HL-60 (cell line): ENCODE measurements at regions not wholly inside any gene's neighbourhood (a gene's known extent, or its start where the extent isn't known, plus 50 kb on each side); places are given as distances from the start of the nearest gene placed in this dataset.

Experiments used
- CTCF ChIP-seq: IDR thresholded peaks from one replicate; pipeline ENCODE4 v1.5.1; 2011; ENCODE audit warnings: low read length, control low read depth, inconsistent platforms; ENCODE audit not compliant: insufficient read depth
- GABPA ChIP-seq: IDR thresholded peaks from 2 replicates; pipeline ENCODE4 v1.6.1; 2012; ENCODE audit warnings: low read depth
- POLR2AphosphoS5 ChIP-seq: IDR thresholded peaks from 2 replicates; pipeline ENCODE4 v1.6.1; 2012; ENCODE audit warnings: low read depth
- SPI1 ChIP-seq: IDR thresholded peaks from 2 replicates; pipeline ENCODE4 v1.6.1; 2012; ENCODE audit warnings: low read depth, mild to moderate bottlenecking, borderline replicate concordance
- TF ChIP-seq, protein P1 (sequence below): IDR thresholded peaks from 2 replicates; pipeline ENCODE4 v1.6.1; 2012; ENCODE audit warnings: low read depth; ENCODE audit not compliant: insufficient replicate concordance

- no peak for TF ChIP-seq CTCF
- TF ChIP-seq, protein P1, sequence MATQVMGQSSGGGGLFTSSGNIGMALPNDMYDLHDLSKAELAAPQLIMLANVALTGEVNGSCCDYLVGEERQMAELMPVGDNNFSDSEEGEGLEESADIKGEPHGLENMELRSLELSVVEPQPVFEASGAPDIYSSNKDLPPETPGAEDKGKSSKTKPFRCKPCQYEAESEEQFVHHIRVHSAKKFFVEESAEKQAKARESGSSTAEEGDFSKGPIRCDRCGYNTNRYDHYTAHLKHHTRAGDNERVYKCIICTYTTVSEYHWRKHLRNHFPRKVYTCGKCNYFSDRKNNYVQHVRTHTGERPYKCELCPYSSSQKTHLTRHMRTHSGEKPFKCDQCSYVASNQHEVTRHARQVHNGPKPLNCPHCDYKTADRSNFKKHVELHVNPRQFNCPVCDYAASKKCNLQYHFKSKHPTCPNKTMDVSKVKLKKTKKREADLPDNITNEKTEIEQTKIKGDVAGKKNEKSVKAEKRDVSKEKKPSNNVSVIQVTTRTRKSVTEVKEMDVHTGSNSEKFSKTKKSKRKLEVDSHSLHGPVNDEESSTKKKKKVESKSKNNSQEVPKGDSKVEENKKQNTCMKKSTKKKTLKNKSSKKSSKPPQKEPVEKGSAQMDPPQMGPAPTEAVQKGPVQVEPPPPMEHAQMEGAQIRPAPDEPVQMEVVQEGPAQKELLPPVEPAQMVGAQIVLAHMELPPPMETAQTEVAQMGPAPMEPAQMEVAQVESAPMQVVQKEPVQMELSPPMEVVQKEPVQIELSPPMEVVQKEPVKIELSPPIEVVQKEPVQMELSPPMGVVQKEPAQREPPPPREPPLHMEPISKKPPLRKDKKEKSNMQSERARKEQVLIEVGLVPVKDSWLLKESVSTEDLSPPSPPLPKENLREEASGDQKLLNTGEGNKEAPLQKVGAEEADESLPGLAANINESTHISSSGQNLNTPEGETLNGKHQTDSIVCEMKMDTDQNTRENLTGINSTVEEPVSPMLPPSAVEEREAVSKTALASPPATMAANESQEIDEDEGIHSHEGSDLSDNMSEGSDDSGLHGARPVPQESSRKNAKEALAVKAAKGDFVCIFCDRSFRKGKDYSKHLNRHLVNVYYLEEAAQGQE, result no peak
- TF ChIP-seq GABPA, result no peak
- no peak for TF ChIP-seq POLR2AphosphoS5
- TF ChIP-seq SPI1, result no peak
These were observed 829.3 kb downstream of the LRRTM4 start for GRCh38 chr2:76692908-76693307.
